ENCODE measurements at regions not wholly inside any gene's neighbourhood (a gene's known extent, or its start where the extent isn't known, plus 50 kb on each side); places are given as distances from the start of the nearest gene placed in this dataset.
A peak's percentile ranks its signal among the peaks of the same experiment; 100 is the strongest.

- peak; percentile 47; the same call in 1 of the 2 replicates for TF ChIP-seq ZBTB3 (CRISPR knock-in tag; IDR thresholded peaks at IDR 0.05; ENCODE audit: borderline replicate concordance, low read depth)
- peak; percentile 89; the same call in 1 of the 2 replicates for TF ChIP-seq TBX3 (IDR thresholded peaks at IDR 0.05; ENCODE audit: borderline replicate concordance)
- TF ChIP-seq JUNB (CRISPR knock-in tag; IDR thresholded peaks at IDR 0.05; ENCODE audit: borderline replicate concordance), result no peak
- peak; percentile 55; the same call in 1 of the 2 replicates for TF ChIP-seq SP4 (CRISPR knock-in tag; IDR thresholded peaks at IDR 0.05)
- 0 out of 2 replicates have a peak, but pooled peaks have one; percentile 42 for TF ChIP-seq SIX4 (CRISPR knock-in tag; IDR thresholded peaks at IDR 0.05)
- no peak for TF ChIP-seq ZNF598 (CRISPR knock-in tag; IDR thresholded peaks at IDR 0.05; ENCODE audit: borderline replicate concordance)
- TF ChIP-seq REXO4 (CRISPR knock-in tag; IDR thresholded peaks at IDR 0.05; ENCODE audit: borderline replicate concordance), result no peak
- no peak for TF ChIP-seq NR3C1 (CRISPR knock-in tag; IDR thresholded peaks at IDR 0.05)
- TF ChIP-seq, protein P1, sequence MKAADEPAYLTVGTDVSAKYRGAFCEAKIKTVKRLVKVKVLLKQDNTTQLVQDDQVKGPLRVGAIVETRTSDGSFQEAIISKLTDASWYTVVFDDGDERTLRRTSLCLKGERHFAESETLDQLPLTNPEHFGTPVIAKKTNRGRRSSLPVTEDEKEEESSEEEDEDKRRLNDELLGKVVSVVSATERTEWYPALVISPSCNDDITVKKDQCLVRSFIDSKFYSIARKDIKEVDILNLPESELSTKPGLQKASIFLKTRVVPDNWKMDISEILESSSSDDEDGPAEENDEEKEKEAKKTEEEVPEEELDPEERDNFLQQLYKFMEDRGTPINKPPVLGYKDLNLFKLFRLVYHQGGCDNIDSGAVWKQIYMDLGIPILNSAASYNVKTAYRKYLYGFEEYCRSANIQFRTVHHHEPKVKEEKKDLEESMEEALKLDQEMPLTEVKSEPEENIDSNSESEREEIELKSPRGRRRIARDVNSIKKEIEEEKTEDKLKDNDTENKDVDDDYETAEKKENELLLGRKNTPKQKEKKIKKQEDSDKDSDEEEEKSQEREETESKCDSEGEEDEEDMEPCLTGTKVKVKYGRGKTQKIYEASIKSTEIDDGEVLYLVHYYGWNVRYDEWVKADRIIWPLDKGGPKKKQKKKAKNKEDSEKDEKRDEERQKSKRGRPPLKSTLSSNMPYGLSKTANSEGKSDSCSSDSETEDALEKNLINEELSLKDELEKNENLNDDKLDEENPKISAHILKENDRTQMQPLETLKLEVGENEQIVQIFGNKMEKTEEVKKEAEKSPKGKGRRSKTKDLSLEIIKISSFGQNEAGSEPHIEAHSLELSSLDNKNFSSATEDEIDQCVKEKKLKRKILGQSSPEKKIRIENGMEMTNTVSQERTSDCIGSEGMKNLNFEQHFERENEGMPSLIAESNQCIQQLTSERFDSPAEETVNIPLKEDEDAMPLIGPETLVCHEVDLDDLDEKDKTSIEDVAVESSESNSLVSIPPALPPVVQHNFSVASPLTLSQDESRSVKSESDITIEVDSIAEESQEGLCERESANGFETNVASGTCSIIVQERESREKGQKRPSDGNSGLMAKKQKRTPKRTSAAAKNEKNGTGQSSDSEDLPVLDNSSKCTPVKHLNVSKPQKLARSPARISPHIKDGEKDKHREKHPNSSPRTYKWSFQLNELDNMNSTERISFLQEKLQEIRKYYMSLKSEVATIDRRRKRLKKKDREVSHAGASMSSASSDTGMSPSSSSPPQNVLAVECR (CRISPR knock-in tag; IDR thresholded peaks at IDR 0.05; ENCODE audit: borderline replicate concordance), result peak; percentile 53; the same call in 1 of the 2 replicates
- no peak for TF ChIP-seq ARID3A (IDR thresholded peaks at IDR 0.05; ENCODE audit: low read depth, low read length)
- TF ChIP-seq TOPORS (CRISPR knock-in tag; IDR thresholded peaks at IDR 0.05), result no peak
- TF ChIP-seq ZNF550 (CRISPR knock-in tag; IDR thresholded peaks at IDR 0.05; ENCODE audit: borderline replicate concordance), result no peak
- peak; percentile 94 for TF ChIP-seq ZNF644 (CRISPR knock-in tag; IDR thresholded peaks at IDR 0.05; ENCODE audit: low read depth)
- peak; percentile 80 for TF ChIP-seq ZSCAN31 (CRISPR knock-in tag; IDR thresholded peaks at IDR 0.05; ENCODE audit: low read depth)
- peak; percentile 52; the same call in 1 of the 2 replicates for TF ChIP-seq HHEX (CRISPR knock-in tag; IDR thresholded peaks at IDR 0.05)
- peak; percentile 82 for TF ChIP-seq FOXK2 (IDR thresholded peaks at IDR 0.05)
- TF ChIP-seq ZNF619 (CRISPR knock-in tag; IDR thresholded peaks at IDR 0.05), result no peak
- TF ChIP-seq, protein P2, sequence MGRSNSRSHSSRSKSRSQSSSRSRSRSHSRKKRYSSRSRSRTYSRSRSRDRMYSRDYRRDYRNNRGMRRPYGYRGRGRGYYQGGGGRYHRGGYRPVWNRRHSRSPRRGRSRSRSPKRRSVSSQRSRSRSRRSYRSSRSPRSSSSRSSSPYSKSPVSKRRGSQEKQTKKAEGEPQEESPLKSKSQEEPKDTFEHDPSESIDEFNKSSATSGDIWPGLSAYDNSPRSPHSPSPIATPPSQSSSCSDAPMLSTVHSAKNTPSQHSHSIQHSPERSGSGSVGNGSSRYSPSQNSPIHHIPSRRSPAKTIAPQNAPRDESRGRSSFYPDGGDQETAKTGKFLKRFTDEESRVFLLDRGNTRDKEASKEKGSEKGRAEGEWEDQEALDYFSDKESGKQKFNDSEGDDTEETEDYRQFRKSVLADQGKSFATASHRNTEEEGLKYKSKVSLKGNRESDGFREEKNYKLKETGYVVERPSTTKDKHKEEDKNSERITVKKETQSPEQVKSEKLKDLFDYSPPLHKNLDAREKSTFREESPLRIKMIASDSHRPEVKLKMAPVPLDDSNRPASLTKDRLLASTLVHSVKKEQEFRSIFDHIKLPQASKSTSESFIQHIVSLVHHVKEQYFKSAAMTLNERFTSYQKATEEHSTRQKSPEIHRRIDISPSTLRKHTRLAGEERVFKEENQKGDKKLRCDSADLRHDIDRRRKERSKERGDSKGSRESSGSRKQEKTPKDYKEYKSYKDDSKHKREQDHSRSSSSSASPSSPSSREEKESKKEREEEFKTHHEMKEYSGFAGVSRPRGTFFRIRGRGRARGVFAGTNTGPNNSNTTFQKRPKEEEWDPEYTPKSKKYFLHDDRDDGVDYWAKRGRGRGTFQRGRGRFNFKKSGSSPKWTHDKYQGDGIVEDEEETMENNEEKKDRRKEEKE (IDR thresholded peaks at IDR 0.05), result no peak
- TF ChIP-seq, protein P3, sequence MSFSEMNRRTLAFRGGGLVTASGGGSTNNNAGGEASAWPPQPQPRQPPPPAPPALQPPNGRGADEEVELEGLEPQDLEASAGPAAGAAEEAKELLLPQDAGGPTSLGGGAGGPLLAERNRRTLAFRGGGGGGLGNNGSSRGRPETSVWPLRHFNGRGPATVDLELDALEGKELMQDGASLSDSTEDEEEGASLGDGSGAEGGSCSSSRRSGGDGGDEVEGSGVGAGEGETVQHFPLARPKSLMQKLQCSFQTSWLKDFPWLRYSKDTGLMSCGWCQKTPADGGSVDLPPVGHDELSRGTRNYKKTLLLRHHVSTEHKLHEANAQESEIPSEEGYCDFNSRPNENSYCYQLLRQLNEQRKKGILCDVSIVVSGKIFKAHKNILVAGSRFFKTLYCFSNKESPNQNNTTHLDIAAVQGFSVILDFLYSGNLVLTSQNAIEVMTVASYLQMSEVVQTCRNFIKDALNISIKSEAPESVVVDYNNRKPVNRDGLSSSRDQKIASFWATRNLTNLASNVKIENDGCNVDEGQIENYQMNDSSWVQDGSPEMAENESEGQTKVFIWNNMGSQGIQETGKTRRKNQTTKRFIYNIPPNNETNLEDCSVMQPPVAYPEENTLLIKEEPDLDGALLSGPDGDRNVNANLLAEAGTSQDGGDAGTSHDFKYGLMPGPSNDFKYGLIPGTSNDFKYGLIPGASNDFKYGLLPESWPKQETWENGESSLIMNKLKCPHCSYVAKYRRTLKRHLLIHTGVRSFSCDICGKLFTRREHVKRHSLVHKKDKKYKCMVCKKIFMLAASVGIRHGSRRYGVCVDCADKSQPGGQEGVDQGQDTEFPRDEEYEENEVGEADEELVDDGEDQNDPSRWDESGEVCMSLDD (CRISPR knock-in tag; IDR thresholded peaks at IDR 0.05; ENCODE audit: borderline replicate concordance), result no peak
These were observed 126.5 kb upstream of the CMC1 start (continued) for GRCh38 chr3:28114893-28115292.

Measured in HepG2 (cell line).